BE2C (cell line): ENCODE measurements at regions not wholly inside any gene's neighbourhood (a gene's known extent, or its start where the extent isn't known, plus 50 kb on each side); places are given as distances from the start of the nearest gene placed in this dataset.

Source experiments
- DNase-seq: peaks from one replicate; pipeline ENCODE4 v3.0.0-alpha.2; 2020
- H3K27me3 ChIP-seq: fragments of 250-450 bp; sonication (Bioruptor Pico); 2 replicates; pipeline ENCODE4 v1.5.1; 2020; ENCODE audit warnings: mild to moderate bottlenecking
- H3K36me3 ChIP-seq: fragments of 250-450 bp; sonication (Bioruptor Pico); 2 replicates; pipeline ENCODE4 v1.5.1; 2020; ENCODE audit warnings: mild to moderate bottlenecking
- H3K4me1 ChIP-seq: fragments of 250-450 bp; sonication (Bioruptor Pico); 2 replicates; pipeline ENCODE4 v1.5.1; 2020
- H3K4me3 ChIP-seq: 2 replicates; pipeline ENCODE4 v1.5.1; 2011; ENCODE audit warnings: low read depth, low read length
- H3K9me3 ChIP-seq: fragments of 250-450 bp; sonication (Bioruptor Pico); 2 replicates; pipeline ENCODE4 v1.5.1; 2020
- CTCF ChIP-seq: IDR thresholded peaks from 2 replicates; pipeline ENCODE4 v1.5.1; 2012; ENCODE audit warnings: mild to moderate bottlenecking, low read depth, low read length

- Histone ChIP-seq H3K27me3 (no peaks in the 10 kb centered on the region), H3K4me1 (peaks cover 7% of the 10 kb centered on the region; the same call in 1 of the 2 replicates), H3K36me3 (no peaks in the 10 kb centered on the region), H3K9me3 (no peaks in the 10 kb centered on the region), H3K4me3 (no peak overlapping the region)
- no peak for DNase-seq
- no peak for TF ChIP-seq CTCF
Measured at GRCh38 chr5:77948476-77948875, 172.3 kb upstream of the TBCA start.

- H3K36me3 ChIP-seq: no peaks in the 10 kb centered on the region
- H3K4me1 ChIP-seq: peaks cover 4% of the 10 kb centered on the region; the same call in 1 of the 2 replicates
- DNase-seq: no peak
- TF ChIP-seq CTCF: no peak
- no peaks in the 10 kb centered on the region for H3K27me3 ChIP-seq
- no peaks in the 10 kb centered on the region for H3K9me3 ChIP-seq
- H3K4me3 ChIP-seq: no peak overlapping the region
Measured at GRCh38 chr5:77947041-77947428, 170.9 kb upstream of the TBCA start.

GRCh38 chr5:77946381-77947040 is 170.4 kb upstream of the TBCA start:
- no peaks in the 10 kb centered on the region for H3K36me3 ChIP-seq
- TF ChIP-seq CTCF: no peak
- no peaks in the 10 kb centered on the region for H3K9me3 ChIP-seq
- no peak for DNase-seq
- H3K4me3 ChIP-seq: no peak overlapping the region
- no peaks in the 10 kb centered on the region for H3K27me3 ChIP-seq
- H3K4me1 ChIP-seq: no peaks in the 10 kb centered on the region

GRCh38 chr5:77945874-77946273 is 169.7 kb upstream of the TBCA start:
- no peaks in the 10 kb centered on the region for H3K4me1 ChIP-seq
- no peak for TF ChIP-seq CTCF
- H3K4me3 ChIP-seq: no peak overlapping the region
- no peak for DNase-seq
- no peaks in the 10 kb centered on the region for H3K9me3 ChIP-seq
- H3K36me3 ChIP-seq: no peaks in the 10 kb centered on the region
- H3K27me3 ChIP-seq: no peaks in the 10 kb centered on the region

GRCh38 chr5:77944757-77945340 is 168.7 kb upstream of the TBCA start:
- H3K36me3 ChIP-seq: no peaks in the 10 kb centered on the region
- no peaks in the 10 kb centered on the region for H3K4me1 ChIP-seq
- no peak for DNase-seq
- no peaks in the 10 kb centered on the region for H3K9me3 ChIP-seq
- H3K4me3 ChIP-seq: no peak overlapping the region
- TF ChIP-seq CTCF: no peak
- no peaks in the 10 kb centered on the region for H3K27me3 ChIP-seq

GRCh38 chr5:77943851-77944250 is 167.7 kb upstream of the TBCA start:
- TF ChIP-seq CTCF: no peak
- DNase-seq: no peak
- no peaks in the 10 kb centered on the region for H3K27me3 ChIP-seq
- H3K4me1 ChIP-seq: no peaks in the 10 kb centered on the region
- H3K4me3 ChIP-seq: no peak overlapping the region
- no peaks in the 10 kb centered on the region for H3K36me3 ChIP-seq
- no peaks in the 10 kb centered on the region for H3K9me3 ChIP-seq
